ENCODE measurements at regions not wholly inside any gene's neighbourhood (a gene's known extent, or its start where the extent isn't known, plus 50 kb on each side); places are given as distances from the start of the nearest gene placed in this dataset.

- no peaks in the 10 kb centered on the region for H3K36me3 ChIP-seq (ENCODE audit: control insufficient read depth in 5 of 5, insufficient read depth in 5 of 5, low read length in 5 of 5)
- no peak overlapping the region for H3K4me3 ChIP-seq (ENCODE audit: low read depth in 1 of 5, low read length in 5 of 5)
- no peak overlapping the region for H3K27ac ChIP-seq (ENCODE audit: low read depth, low read length)
- H3K9ac ChIP-seq (ENCODE audit: low read length in 5 of 5), result no peak overlapping the region
- H3K27me3 ChIP-seq (ENCODE audit: control insufficient read depth in 5 of 5, insufficient read depth in 4 of 5, low read length in 5 of 5), result peaks cover 0 to 5% (median 0%) of the 10 kb centered on the region in 5 donors
- no peaks in the 10 kb centered on the region for H3K9me3 ChIP-seq (ENCODE audit: control insufficient read depth in 5 of 5, low read length in 5 of 5)
- no peaks in the 10 kb centered on the region for H3K4me1 ChIP-seq (ENCODE audit: control insufficient read depth in 5 of 5, insufficient read depth in 5 of 5, low read length in 5 of 5)
Measured at GRCh38 chr15:72861354-72861910, 77.9 kb upstream of the ADPGK start.

- Histone ChIP-seq H3K27ac (ENCODE audit: low read depth, low read length) (no peak overlapping the region), H3K4me3 (ENCODE audit: low read depth in 1 of 5, low read length in 5 of 5) (no peak overlapping the region), H3K4me1 (ENCODE audit: control insufficient read depth in 5 of 5, insufficient read depth in 5 of 5, low read length in 5 of 5) (no peaks in the 10 kb centered on the region), H3K36me3 (ENCODE audit: control insufficient read depth in 5 of 5, insufficient read depth in 5 of 5, low read length in 5 of 5) (no peaks in the 10 kb centered on the region), H3K9me3 (ENCODE audit: control insufficient read depth in 5 of 5, low read length in 5 of 5) (no peaks in the 10 kb centered on the region), H3K9ac (ENCODE audit: low read length in 5 of 5) (no peak overlapping the region), H3K27me3 (ENCODE audit: control insufficient read depth in 5 of 5, insufficient read depth in 4 of 5, low read length in 5 of 5) (peaks cover 0 to 10% (median 0%) of the 10 kb centered on the region in 5 donors)
Measured at GRCh38 chr15:72859757-72860145, 76.2 kb upstream of the ADPGK start.

GRCh38 chr15:72859017-72859756 lies 75.6 kb upstream of the ADPGK start:
- H3K4me3 ChIP-seq (ENCODE audit: low read depth in 1 of 5, low read length in 5 of 5), result no peak overlapping the region
- H3K36me3 ChIP-seq (ENCODE audit: control insufficient read depth in 5 of 5, insufficient read depth in 5 of 5, low read length in 5 of 5), result no peaks in the 10 kb centered on the region
- no peak overlapping the region for H3K27ac ChIP-seq (ENCODE audit: low read depth, low read length)
- H3K4me1 ChIP-seq (ENCODE audit: control insufficient read depth in 5 of 5, insufficient read depth in 5 of 5, low read length in 5 of 5), result no peaks in the 10 kb centered on the region
- peaks cover 0 to 10% (median 0%) of the 10 kb centered on the region in 5 donors for H3K27me3 ChIP-seq (ENCODE audit: control insufficient read depth in 5 of 5, insufficient read depth in 4 of 5, low read length in 5 of 5)
- no peak overlapping the region for H3K9ac ChIP-seq (ENCODE audit: low read length in 5 of 5)
- H3K9me3 ChIP-seq (ENCODE audit: control insufficient read depth in 5 of 5, low read length in 5 of 5), result no peaks in the 10 kb centered on the region

- H3K27ac ChIP-seq (ENCODE audit: low read depth, low read length), result no peak overlapping the region
- H3K27me3 ChIP-seq (ENCODE audit: control insufficient read depth in 5 of 5, insufficient read depth in 4 of 5, low read length in 5 of 5), result peaks cover 0 to 10% (median 0%) of the 10 kb centered on the region in 5 donors
- H3K36me3 ChIP-seq (ENCODE audit: control insufficient read depth in 5 of 5, insufficient read depth in 5 of 5, low read length in 5 of 5), result no peaks in the 10 kb centered on the region
- H3K9me3 ChIP-seq (ENCODE audit: control insufficient read depth in 5 of 5, low read length in 5 of 5), result no peaks in the 10 kb centered on the region
- no peaks in the 10 kb centered on the region for H3K4me1 ChIP-seq (ENCODE audit: control insufficient read depth in 5 of 5, insufficient read depth in 5 of 5, low read length in 5 of 5)
- no peak overlapping the region for H3K9ac ChIP-seq (ENCODE audit: low read length in 5 of 5)
- H3K4me3 ChIP-seq (ENCODE audit: low read depth in 1 of 5, low read length in 5 of 5), result no peak overlapping the region
Measured at GRCh38 chr15:72858205-72858604, 74.6 kb upstream of the ADPGK start.

GRCh38 chr15:72857331-72858063 lies 73.9 kb upstream of the ADPGK start:
- Histone ChIP-seq H3K4me3 (ENCODE audit: low read depth in 1 of 5, low read length in 5 of 5) (no peak overlapping the region), H3K4me1 (ENCODE audit: control insufficient read depth in 5 of 5, insufficient read depth in 5 of 5, low read length in 5 of 5) (no peaks in the 10 kb centered on the region)

GRCh38 chr15:72856549-72857040 lies 73.0 kb upstream of the ADPGK start:
- H3K9me3 ChIP-seq (ENCODE audit: control insufficient read depth in 5 of 5, low read length in 5 of 5), result no peaks in the 10 kb centered on the region
- no peaks in the 10 kb centered on the region for H3K36me3 ChIP-seq (ENCODE audit: control insufficient read depth in 5 of 5, insufficient read depth in 5 of 5, low read length in 5 of 5)
- H3K9ac ChIP-seq (ENCODE audit: low read length in 5 of 5), result no peak overlapping the region
- H3K27me3 ChIP-seq (ENCODE audit: control insufficient read depth in 5 of 5, insufficient read depth in 4 of 5, low read length in 5 of 5), result peaks cover 0 to 10% (median 0%) of the 10 kb centered on the region in 5 donors
- no peaks in the 10 kb centered on the region for H3K4me1 ChIP-seq (ENCODE audit: control insufficient read depth in 5 of 5, insufficient read depth in 5 of 5, low read length in 5 of 5)
- H3K27ac ChIP-seq (ENCODE audit: low read depth, low read length), result no peak overlapping the region
- no peak overlapping the region for H3K4me3 ChIP-seq (ENCODE audit: low read depth in 1 of 5, low read length in 5 of 5)

More at GRCh38 chr15:72857331-72858063, 73.9 kb upstream of the ADPGK start:
- Histone ChIP-seq H3K27me3 (ENCODE audit: control insufficient read depth in 5 of 5, insufficient read depth in 4 of 5, low read length in 5 of 5) (peaks cover 0 to 10% (median 0%) of the 10 kb centered on the region in 5 donors), H3K9me3 (ENCODE audit: control insufficient read depth in 5 of 5, low read length in 5 of 5) (no peaks in the 10 kb centered on the region), H3K9ac (ENCODE audit: low read length in 5 of 5) (no peak overlapping the region), H3K36me3 (ENCODE audit: control insufficient read depth in 5 of 5, insufficient read depth in 5 of 5, low read length in 5 of 5) (no peaks in the 10 kb centered on the region), H3K27ac (ENCODE audit: low read depth, low read length) (no peak overlapping the region)

GRCh38 chr15:72855791-72856190 lies 72.2 kb upstream of the ADPGK start:
- Histone ChIP-seq H3K27ac (ENCODE audit: low read depth, low read length) (no peak overlapping the region), H3K4me1 (ENCODE audit: control insufficient read depth in 5 of 5, insufficient read depth in 5 of 5, low read length in 5 of 5) (no peaks in the 10 kb centered on the region), H3K27me3 (ENCODE audit: control insufficient read depth in 5 of 5, insufficient read depth in 4 of 5, low read length in 5 of 5) (peaks cover 0 to 10% (median 0%) of the 10 kb centered on the region in 5 donors), H3K9ac (ENCODE audit: low read length in 5 of 5) (no peak overlapping the region), H3K36me3 (ENCODE audit: control insufficient read depth in 5 of 5, insufficient read depth in 5 of 5, low read length in 5 of 5) (no peaks in the 10 kb centered on the region), H3K4me3 (ENCODE audit: low read depth in 1 of 5, low read length in 5 of 5) (no peak overlapping the region), H3K9me3 (ENCODE audit: control insufficient read depth in 5 of 5, low read length in 5 of 5) (no peaks in the 10 kb centered on the region)

- Histone ChIP-seq H3K27ac (ENCODE audit: low read depth, low read length) (no peak overlapping the region), H3K36me3 (ENCODE audit: control insufficient read depth in 5 of 5, insufficient read depth in 5 of 5, low read length in 5 of 5) (no peaks in the 10 kb centered on the region), H3K4me3 (ENCODE audit: low read depth in 1 of 5, low read length in 5 of 5) (no peak overlapping the region), H3K27me3 (ENCODE audit: control insufficient read depth in 5 of 5, insufficient read depth in 4 of 5, low read length in 5 of 5) (peaks cover 3 to 21% (median 9%) of the 10 kb centered on the region in 5 donors), H3K4me1 (ENCODE audit: control insufficient read depth in 5 of 5, insufficient read depth in 5 of 5, low read length in 5 of 5) (no peaks in the 10 kb centered on the region), H3K9ac (ENCODE audit: low read length in 5 of 5) (no peak overlapping the region), H3K9me3 (ENCODE audit: control insufficient read depth in 5 of 5, low read length in 5 of 5) (no peaks in the 10 kb centered on the region)
Measured at GRCh38 chr15:72852273-72852672, 68.7 kb upstream of the ADPGK start.

- H3K27ac ChIP-seq (ENCODE audit: low read depth, low read length), result no peak overlapping the region
- no peaks in the 10 kb centered on the region for H3K9me3 ChIP-seq (ENCODE audit: control insufficient read depth in 5 of 5, low read length in 5 of 5)
- no peak overlapping the region for H3K4me3 ChIP-seq (ENCODE audit: low read depth in 1 of 5, low read length in 5 of 5)
- no peak overlapping the region for H3K9ac ChIP-seq (ENCODE audit: low read length in 5 of 5)
- no peaks in the 10 kb centered on the region for H3K36me3 ChIP-seq (ENCODE audit: control insufficient read depth in 5 of 5, insufficient read depth in 5 of 5, low read length in 5 of 5)
- peaks cover 3 to 21% (median 9%) of the 10 kb centered on the region in 5 donors for H3K27me3 ChIP-seq (ENCODE audit: control insufficient read depth in 5 of 5, insufficient read depth in 4 of 5, low read length in 5 of 5)
- H3K4me1 ChIP-seq (ENCODE audit: control insufficient read depth in 5 of 5, insufficient read depth in 5 of 5, low read length in 5 of 5), result peaks cover 0 to under 1% (median 0%) of the 10 kb centered on the region in 5 donors
Measured at GRCh38 chr15:72851586-72851985, 68.0 kb upstream of the ADPGK start.

GRCh38 chr15:72850833-72851232 lies 67.3 kb upstream of the ADPGK start:
- no peak overlapping the region for H3K9ac ChIP-seq (ENCODE audit: low read length in 5 of 5)
- H3K9me3 ChIP-seq (ENCODE audit: control insufficient read depth in 5 of 5, low read length in 5 of 5), result no peaks in the 10 kb centered on the region
- no peak overlapping the region for H3K27ac ChIP-seq (ENCODE audit: low read depth, low read length)

More at GRCh38 chr15:72850833-72851232, 67.3 kb upstream of the ADPGK start:
- Histone ChIP-seq H3K27me3 (ENCODE audit: control insufficient read depth in 5 of 5, insufficient read depth in 4 of 5, low read length in 5 of 5) (peaks cover 3 to 19% (median 9%) of the 10 kb centered on the region in 5 donors), H3K4me3 (ENCODE audit: low read depth in 1 of 5, low read length in 5 of 5) (no peak overlapping the region), H3K36me3 (ENCODE audit: control insufficient read depth in 5 of 5, insufficient read depth in 5 of 5, low read length in 5 of 5) (no peaks in the 10 kb centered on the region), H3K4me1 (ENCODE audit: control insufficient read depth in 5 of 5, insufficient read depth in 5 of 5, low read length in 5 of 5) (peaks cover 0 to 8% (median 0%) of the 10 kb centered on the region in 5 donors)

Data from subcutaneous abdominal adipose tissue (tissue), 5 donors.